Activated CD4-positive, alpha-beta T cell treated with anti-CD3 and anti-CD28 coated beads, Interleukin-2, amount 50 U/mL, for 48 hours (primary cell): ENCODE measurements at regions not wholly inside any gene's neighbourhood (a gene's known extent, or its start where the extent isn't known, plus 50 kb on each side); places are given as distances from the start of the nearest gene placed in this dataset.
"Not testable (repeated sequence)": the region's sequence is repeated elsewhere in the genome, so short reads cannot be mapped to it uniquely, and the experiment has no call there.

Experiments
- DNase-seq, 2 experiments: peaks; one replicate each; pipeline ENCODE4 v3.0.0-alpha.2; 2020

- DNase-seq = no peak
Measured at GRCh38 chr6:792662-793061, 99.7 kb upstream of the EXOC2 start.

GRCh38 chr6:788058-788457 is 95.1 kb upstream of the EXOC2 start:
- DNase-seq = peak; percentile 22 to 42

GRCh38 chr6:786946-787763 is 94.2 kb upstream of the EXOC2 start:
- DNase-seq = peak; percentile 12 to 27

GRCh38 chr6:783966-784735 is 91.2 kb upstream of the EXOC2 start:
- DNase-seq = no peak

- no peak for DNase-seq
Measured at GRCh38 chr6:782141-782540, 89.2 kb upstream of the EXOC2 start.

GRCh38 chr6:781350-781961 is 88.5 kb upstream of the EXOC2 start:
- DNase-seq = no peak

GRCh38 chr6:780706-781105 is 87.8 kb upstream of the EXOC2 start:
- no peak for DNase-seq

- no peak for DNase-seq
Measured at GRCh38 chr6:776951-777350, 84.0 kb upstream of the EXOC2 start.

- no peak for DNase-seq
Measured at GRCh38 chr6:776528-776931, 83.6 kb upstream of the EXOC2 start.

GRCh38 chr6:775863-776262 is 82.9 kb upstream of the EXOC2 start:
- DNase-seq = no peak

GRCh38 chr6:771683-772082 is 78.7 kb upstream of the EXOC2 start:
- not testable (repeated sequence) for DNase-seq

- DNase-seq = no peak
Measured at GRCh38 chr6:767755-768512, 75.0 kb upstream of the EXOC2 start.

GRCh38 chr6:766625-767024 is 73.7 kb upstream of the EXOC2 start:
- no peak for DNase-seq

GRCh38 chr6:761997-762396 is 69.1 kb upstream of the EXOC2 start:
- DNase-seq = no peak

- no peak for DNase-seq
Measured at GRCh38 chr6:760982-761955, 68.3 kb upstream of the EXOC2 start.

GRCh38 chr6:759729-760128 is 66.8 kb upstream of the EXOC2 start:
- no peak for DNase-seq

GRCh38 chr6:756224-756623 is 63.3 kb upstream of the EXOC2 start:
- no peak for DNase-seq

- DNase-seq = no peak
Measured at GRCh38 chr6:754202-754601, 61.3 kb upstream of the EXOC2 start.

- no peak for DNase-seq
Measured at GRCh38 chr6:753486-753885, 60.5 kb upstream of the EXOC2 start.

GRCh38 chr6:752438-752837 is 59.5 kb upstream of the EXOC2 start:
- no peak for DNase-seq

GRCh38 chr6:751765-752164 is 58.8 kb upstream of the EXOC2 start:
- no peak for DNase-seq

GRCh38 chr6:747921-748320 is 55.0 kb upstream of the EXOC2 start:
- no peak for DNase-seq
